ENCODE measurements at regions not wholly inside any gene's neighbourhood (a gene's known extent, or its start where the extent isn't known, plus 50 kb on each side); places are given as distances from the start of the nearest gene placed in this dataset.

- TF ChIP-seq, protein P1, sequence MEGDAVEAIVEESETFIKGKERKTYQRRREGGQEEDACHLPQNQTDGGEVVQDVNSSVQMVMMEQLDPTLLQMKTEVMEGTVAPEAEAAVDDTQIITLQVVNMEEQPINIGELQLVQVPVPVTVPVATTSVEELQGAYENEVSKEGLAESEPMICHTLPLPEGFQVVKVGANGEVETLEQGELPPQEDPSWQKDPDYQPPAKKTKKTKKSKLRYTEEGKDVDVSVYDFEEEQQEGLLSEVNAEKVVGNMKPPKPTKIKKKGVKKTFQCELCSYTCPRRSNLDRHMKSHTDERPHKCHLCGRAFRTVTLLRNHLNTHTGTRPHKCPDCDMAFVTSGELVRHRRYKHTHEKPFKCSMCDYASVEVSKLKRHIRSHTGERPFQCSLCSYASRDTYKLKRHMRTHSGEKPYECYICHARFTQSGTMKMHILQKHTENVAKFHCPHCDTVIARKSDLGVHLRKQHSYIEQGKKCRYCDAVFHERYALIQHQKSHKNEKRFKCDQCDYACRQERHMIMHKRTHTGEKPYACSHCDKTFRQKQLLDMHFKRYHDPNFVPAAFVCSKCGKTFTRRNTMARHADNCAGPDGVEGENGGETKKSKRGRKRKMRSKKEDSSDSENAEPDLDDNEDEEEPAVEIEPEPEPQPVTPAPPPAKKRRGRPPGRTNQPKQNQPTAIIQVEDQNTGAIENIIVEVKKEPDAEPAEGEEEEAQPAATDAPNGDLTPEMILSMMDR (IDR thresholded peaks at IDR 0.05) = no peak
- no peak for TF ChIP-seq POLR2A (IDR thresholded peaks at IDR 0.05)
These were observed 405.6 kb downstream of the RAB38 start for GRCh38 chr11:87769661-87770060.

Measured in heart left ventricle (tissue), 13 donors.